SHP77 treated with DMSO at 0.1 percent for 48 hours (cell line): ENCODE measurements at regions not wholly inside any gene's neighbourhood (a gene's known extent, or its start where the extent isn't known, plus 50 kb on each side); places are given as distances from the start of the nearest gene placed in this dataset.

Experiments
- DNase-seq: peaks from one replicate; lab custom pipeline; 2025; lab: John Stamatoyannopoulos, UW

DNA sequence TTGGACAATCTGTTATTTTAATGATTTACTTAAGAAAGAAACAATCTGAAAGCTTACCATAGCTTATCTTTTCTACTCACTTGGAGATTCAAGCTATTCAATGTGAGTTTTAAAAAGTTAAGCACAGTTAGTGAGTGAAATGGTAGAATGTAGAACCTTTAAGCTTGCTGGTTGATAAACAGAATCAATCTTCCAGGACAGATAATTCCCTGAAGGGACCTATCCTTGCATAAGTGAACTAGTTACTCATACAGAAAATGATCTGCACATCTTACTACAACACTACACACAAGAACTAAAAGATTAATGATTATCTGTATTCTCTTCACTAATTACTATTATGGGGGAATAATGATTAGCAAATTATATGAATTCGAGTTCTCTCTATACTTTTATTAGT lies 165.6 kb downstream of the PALM2AKAP2 start:
- no peak for DNase-seq

GRCh38 chr9:109948453-109948852 lies 168.5 kb downstream of the PALM2AKAP2 start:
- DNase-seq = no peak

GRCh38 chr9:109950710-109951443 lies 170.9 kb downstream of the PALM2AKAP2 start:
- no peak for DNase-seq

DNA sequence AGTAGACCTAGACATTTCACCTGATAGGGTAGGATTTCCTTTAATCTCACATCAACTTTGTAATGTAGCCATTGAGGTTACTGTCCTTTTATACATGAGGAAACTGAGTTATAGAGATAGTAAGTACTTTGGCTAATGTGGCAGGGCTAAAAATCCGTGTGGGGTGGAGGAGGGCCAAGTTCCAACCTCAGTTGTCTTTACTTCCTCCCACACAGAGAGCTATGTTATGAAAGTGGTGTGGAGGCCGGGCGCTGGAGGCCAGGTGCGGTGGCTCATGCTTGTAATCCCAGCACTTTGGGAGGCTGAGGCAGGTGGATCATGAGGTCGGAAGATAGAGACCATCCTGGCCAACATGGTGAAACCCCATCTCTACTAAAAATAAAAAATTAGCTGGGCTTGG lies 173.3 kb downstream of the PALM2AKAP2 start:
- DNase-seq = no peak

DNA sequence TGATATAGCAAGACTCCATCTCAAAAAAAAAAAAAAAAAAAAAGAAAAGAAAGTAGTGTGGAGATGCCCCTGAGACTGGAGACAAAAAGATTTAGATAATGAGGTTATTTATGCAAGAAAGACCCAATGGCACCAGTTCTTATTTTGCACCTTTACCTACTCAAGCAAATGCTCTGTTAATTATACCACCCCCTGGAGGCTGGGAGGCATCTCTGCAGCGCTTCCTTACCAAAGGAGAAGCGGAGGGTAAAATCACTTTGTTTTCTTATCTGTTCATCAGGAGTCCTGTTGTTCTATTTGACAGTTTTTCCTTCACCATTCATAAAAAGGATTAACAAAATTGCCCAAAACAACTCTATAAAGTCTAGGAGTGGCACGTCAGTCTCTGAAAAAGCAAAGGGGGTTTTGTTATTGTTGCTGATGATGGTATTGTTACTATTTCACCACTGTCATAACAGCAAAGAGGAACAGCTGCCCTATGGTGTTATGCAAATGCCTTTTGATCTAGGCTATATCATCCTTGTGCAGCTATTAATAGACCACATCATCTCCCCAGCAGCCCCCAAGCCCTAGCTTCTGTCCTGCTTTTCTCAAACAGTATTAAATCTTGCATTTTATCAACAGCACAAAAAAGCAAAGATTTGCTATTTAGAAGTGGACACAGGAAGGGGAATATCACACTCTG lies 174.0 kb downstream of the PALM2AKAP2 start:
- DNase-seq = no peak

GRCh38 chr9:109956717-109957440 lies 176.9 kb downstream of the PALM2AKAP2 start:
- DNase-seq = no peak

DNA sequence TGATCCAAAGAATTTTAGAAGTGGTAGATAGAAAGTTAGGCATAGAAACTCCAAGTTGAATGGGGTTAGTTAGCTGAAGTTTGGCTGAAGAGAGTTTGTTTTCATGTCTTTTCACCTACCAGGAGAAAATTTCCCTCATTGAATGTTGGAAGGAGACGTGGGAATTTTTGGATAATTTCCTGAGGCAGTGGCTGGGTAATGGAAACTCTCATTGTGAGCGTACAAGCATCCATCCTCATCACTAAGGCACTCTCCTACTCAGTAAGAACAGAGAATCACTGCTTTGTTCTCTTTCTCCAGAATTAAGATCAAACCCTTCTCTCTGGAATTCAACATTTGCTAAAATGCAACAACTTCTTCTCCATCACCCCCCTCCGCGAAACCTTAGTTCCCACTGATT lies 179.7 kb downstream of the PALM2AKAP2 start:
- DNase-seq = no peak

- DNase-seq = no peak
These were observed 181.6 kb downstream of the PALM2AKAP2 start for GRCh38 chr9:109961626-109962025.

DNA sequence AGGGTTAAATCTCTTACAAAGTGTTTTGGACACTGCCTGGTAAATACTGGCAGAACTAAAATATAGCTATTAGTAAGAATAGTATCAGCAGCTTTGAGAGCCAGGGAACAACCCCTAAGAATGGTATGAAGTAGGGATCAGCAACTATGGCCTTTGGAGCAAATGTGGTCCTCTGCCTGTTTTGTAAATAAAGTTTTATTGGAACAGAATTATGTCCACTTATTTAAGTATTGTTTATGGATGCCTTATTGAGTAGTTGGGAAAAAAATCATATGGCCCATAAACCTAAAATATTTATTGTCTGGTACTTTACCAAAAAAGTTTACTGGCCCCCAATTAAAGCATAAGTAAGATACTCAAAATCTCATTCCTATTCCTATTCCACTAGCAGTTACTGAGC lies 182.2 kb downstream of the PALM2AKAP2 start:
- DNase-seq = no peak

DNA sequence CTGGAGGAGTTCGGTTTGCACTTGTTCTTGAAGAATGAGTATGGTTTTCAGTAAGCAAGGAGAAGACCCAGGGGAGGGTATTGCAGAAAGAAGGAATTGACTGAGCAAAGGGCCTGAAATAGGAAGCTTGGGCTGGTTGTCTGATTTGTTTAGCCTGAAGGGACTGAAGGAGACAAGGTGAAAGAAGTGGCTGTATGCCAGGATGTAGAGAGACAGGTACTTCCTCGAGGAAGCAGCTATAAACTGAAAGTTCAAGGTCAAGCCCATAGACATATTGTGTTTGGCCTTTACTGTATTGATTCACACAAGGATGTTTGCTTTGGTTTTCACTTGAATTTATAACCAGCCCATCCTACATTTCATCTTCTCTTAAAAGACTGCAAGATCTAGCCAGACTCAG lies 183.1 kb downstream of the PALM2AKAP2 start:
- no peak for DNase-seq

GRCh38 chr9:109966643-109967368 lies 186.8 kb downstream of the PALM2AKAP2 start:
- no peak for DNase-seq

GRCh38 chr9:109967651-109968642 lies 187.9 kb downstream of the PALM2AKAP2 start:
- no peak for DNase-seq

DNA sequence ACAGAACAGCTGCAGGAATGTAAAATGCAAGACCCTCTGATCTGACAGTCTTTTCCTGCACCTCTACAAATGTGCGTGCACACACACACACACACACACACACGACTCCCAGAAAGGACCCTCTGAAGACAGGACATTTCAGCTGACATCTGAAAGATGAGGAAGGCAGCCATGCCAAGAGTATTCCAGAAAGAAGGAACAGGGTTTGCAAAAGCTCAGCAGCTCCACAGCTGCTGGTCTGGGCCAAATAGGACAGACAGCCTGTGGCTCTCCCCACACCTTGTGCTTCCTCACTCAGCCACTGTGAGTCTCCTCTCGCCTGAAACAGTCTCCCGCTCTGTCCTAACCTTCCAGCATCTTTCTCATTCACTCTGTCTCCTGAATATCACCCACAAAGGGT lies 189.0 kb downstream of the PALM2AKAP2 start:
- no peak for DNase-seq

DNA sequence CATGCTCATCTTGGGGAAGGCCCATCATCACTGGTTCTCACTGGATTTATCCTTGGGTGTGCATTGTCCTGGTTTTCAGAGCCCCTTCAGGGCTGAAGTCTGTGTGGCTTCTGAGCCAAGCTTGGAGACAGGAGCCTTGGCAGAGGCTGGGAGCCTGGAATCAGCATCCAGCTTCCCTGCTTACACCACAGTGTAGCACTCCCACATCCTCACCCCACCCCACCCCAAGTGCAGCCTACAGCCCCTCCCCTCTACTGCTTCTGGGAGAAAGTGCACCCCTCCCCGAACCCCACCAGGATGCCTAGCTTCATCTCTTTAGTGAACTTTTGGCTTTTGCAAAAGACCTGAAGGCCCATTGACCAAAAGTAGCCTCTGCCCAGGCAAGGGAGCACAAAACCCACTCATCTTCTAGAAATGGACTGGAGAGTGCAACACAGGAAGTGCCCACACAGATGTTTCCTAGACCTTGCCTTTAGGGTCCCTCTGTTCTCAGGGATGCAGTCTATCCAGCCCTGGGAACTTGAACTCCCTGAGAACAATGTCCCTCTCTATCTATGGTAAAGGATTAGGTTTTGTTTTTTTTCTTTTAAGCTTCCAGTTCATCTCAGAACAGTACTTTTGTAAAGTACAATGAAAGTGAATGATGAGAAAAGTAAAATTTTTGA lies 189.7 kb downstream of the PALM2AKAP2 start:
- DNase-seq = no peak

- no peak for DNase-seq
These were observed 191.2 kb downstream of the PALM2AKAP2 start for GRCh38 chr9:109971226-109971625.

- no peak for DNase-seq
These were observed 192.3 kb downstream of the PALM2AKAP2 start for GRCh38 chr9:109972026-109972882.

GRCh38 chr9:109973336-109973735 lies 193.3 kb downstream of the PALM2AKAP2 start:
- DNase-seq = no peak

DNA sequence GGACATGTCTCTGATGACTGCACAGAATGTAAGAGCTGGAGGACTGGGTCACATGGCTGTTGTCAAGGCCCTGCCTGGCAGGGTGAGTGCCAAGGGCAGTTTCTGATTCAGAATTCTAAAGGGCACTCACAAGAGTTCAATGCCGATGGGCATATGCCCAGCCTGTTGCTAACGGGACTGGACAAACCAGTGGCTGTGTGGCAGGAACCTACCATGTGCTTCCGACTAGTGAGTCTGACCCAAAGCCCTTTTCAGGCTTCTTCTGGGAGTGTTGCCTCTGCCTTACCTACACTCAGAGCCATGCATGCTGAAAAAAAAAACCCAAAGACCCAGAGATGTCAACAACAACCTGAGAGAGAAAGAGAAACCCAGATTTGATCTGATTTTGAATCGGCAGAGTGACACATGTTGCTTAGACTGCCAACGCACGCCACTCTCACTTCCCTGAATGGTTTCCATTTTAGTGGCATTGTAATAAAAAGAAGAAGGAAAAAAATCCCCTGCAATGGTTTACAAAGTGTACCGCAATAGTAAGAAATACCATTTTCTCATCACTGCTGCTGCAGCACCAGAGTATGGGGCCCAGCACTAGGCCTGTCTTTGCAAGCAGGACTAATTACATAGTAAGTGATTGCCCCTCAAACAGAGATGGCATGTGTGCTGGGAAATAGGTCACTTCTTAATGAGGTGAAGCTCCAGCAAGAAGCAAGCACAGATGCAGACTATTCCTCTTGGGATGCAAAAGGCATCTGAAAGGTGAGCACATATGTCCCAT lies 194.3 kb downstream of the PALM2AKAP2 start:
- DNase-seq = no peak

DNA sequence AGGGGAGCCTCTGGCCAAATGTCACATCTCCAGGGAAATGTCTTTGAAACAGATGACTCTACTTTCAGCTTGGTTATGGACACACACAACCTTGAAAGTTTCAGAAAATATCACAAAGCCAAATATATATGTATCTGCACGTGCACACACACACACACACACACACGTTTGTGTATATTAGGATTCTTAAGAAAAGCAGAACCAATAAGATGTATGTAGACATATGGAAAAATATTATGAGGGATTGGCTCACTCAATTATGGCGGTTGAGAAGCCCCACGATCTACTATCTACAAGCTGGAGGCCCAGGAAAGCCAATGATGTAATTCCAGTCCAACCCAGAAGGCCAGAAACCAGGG lies 194.9 kb downstream of the PALM2AKAP2 start:
- no peak for DNase-seq
